ENCODE measurements at regions not wholly inside any gene's neighbourhood (a gene's known extent, or its start where the extent isn't known, plus 50 kb on each side); places are given as distances from the start of the nearest gene placed in this dataset.

DNA sequence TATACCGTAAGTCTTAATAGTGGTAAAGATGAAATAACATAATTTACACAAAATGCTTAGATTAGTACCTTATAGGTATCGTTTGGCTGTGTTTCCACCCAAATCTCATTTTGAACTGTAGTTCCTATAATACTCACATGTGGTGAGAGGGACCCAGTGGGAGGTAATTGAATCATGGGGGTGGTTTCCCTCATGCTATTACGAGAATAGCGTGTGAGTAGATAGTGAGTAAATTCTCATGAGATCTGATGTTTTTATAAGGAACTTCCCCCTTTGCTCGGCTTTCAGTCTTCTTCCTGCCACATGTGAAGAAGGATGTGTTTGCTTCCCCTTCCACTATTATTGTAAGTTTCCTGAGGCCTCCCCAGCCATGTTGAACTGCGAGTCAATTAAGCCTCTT, 426.3 kb upstream of the POT1 start:
- TF ChIP-seq, protein P1, sequence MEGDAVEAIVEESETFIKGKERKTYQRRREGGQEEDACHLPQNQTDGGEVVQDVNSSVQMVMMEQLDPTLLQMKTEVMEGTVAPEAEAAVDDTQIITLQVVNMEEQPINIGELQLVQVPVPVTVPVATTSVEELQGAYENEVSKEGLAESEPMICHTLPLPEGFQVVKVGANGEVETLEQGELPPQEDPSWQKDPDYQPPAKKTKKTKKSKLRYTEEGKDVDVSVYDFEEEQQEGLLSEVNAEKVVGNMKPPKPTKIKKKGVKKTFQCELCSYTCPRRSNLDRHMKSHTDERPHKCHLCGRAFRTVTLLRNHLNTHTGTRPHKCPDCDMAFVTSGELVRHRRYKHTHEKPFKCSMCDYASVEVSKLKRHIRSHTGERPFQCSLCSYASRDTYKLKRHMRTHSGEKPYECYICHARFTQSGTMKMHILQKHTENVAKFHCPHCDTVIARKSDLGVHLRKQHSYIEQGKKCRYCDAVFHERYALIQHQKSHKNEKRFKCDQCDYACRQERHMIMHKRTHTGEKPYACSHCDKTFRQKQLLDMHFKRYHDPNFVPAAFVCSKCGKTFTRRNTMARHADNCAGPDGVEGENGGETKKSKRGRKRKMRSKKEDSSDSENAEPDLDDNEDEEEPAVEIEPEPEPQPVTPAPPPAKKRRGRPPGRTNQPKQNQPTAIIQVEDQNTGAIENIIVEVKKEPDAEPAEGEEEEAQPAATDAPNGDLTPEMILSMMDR (IDR thresholded peaks at IDR 0.05), result no peak
- TF ChIP-seq POLR2A (IDR thresholded peaks at IDR 0.05), result no peak

All from thyroid gland (tissue), 4 donors.